DOHH2 (cell line): ENCODE measurements at regions not wholly inside any gene's neighbourhood (a gene's known extent, or its start where the extent isn't known, plus 50 kb on each side); places are given as distances from the start of the nearest gene placed in this dataset.

Experiments used
- H3F3A ChIP-seq: fragments of 200-600 bp; sonication (generic), shearing (Covaris generic); 2 replicates; pipeline ENCODE4 v1.6.0; 2016; ENCODE audit warnings: antibody characterized with exemption, mild to moderate bottlenecking; ENCODE audit not compliant: control insufficient read depth, insufficient read depth
- H3K27ac ChIP-seq: fragments of 200-600 bp; sonication (generic); 2 replicates; pipeline ENCODE4 v1.5.1; 2014; ENCODE audit warnings: low read depth, mild to moderate bottlenecking, low read length, moderate library complexity
- H3K27me3 ChIP-seq: fragments of 200-600 bp; sonication (generic); 2 replicates; pipeline ENCODE4 v1.6.1; 2014; ENCODE audit warnings: mild to moderate bottlenecking, low read length, mixed read lengths; ENCODE audit not compliant: control insufficient read depth
- H3K36me3 ChIP-seq: fragments of 200-600 bp; sonication (generic); 2 replicates; pipeline ENCODE4 v1.6.1; 2014; ENCODE audit warnings: mild to moderate bottlenecking, low read length, moderate library complexity, mixed read lengths; ENCODE audit not compliant: control insufficient read depth
- H3K4me1 ChIP-seq: fragments of 200-600 bp; sonication (generic); 2 replicates; pipeline ENCODE4 v1.6.1; 2014; ENCODE audit warnings: mild to moderate bottlenecking, low read length, mixed read lengths; ENCODE audit not compliant: control insufficient read depth
- H3K4me2 ChIP-seq: fragments of 200-600 bp; sonication (generic); 2 replicates; pipeline ENCODE4 v1.6.0; 2014; ENCODE audit warnings: mild to moderate bottlenecking, low read length, moderate library complexity
- H3K4me3 ChIP-seq: fragments of 200-600 bp; sonication (generic); 2 replicates; pipeline ENCODE4 v1.5.1; 2014; ENCODE audit warnings: mild to moderate bottlenecking, low read length, mixed read lengths
- H3K79me2 ChIP-seq: fragments of 200-600 bp; sonication (generic); 2 replicates; pipeline ENCODE4 v1.6.1; 2014; ENCODE audit warnings: mild to moderate bottlenecking, low read length, mixed read lengths; ENCODE audit not compliant: control insufficient read depth
- H3K9me2 ChIP-seq: fragments of 200-600 bp; sonication (generic); replicated peaks from 2 replicates; pipeline ENCODE4 v1.6.1; 2014; ENCODE audit warnings: mild to moderate bottlenecking, low read length, mixed read lengths; ENCODE audit not compliant: control insufficient read depth
- H3K9me3 ChIP-seq: fragments of 200-600 bp; sonication (generic); 2 replicates; pipeline ENCODE4 v1.6.1; 2014; ENCODE audit warnings: antibody characterized with exemption, low read length, mixed read lengths; ENCODE audit not compliant: control insufficient read depth, insufficient read depth
- H4K20me1 ChIP-seq: fragments of 200-600 bp; sonication (generic); 2 replicates; pipeline ENCODE4 v1.6.0; 2014; ENCODE audit warnings: low read depth, mild to moderate bottlenecking, antibody characterized with exemption, low read length, moderate library complexity; ENCODE audit not compliant: control insufficient read depth, insufficient read depth
- CTCF ChIP-seq: fragments of 200-600 bp; sonication (generic); IDR thresholded peaks from one replicate; pipeline ENCODE4 v1.5.1; 2014; ENCODE audit warnings: antibody characterized with exemption, mild to moderate bottlenecking, low read depth, low read length; ENCODE audit not compliant: poor library complexity, severe bottlenecking
- EZH2phosphoT487 ChIP-seq: fragments of 200-600 bp; sonication (generic); IDR thresholded peaks from 2 replicates; pipeline ENCODE4 v1.6.1; 2017; ENCODE audit warnings: borderline replicate concordance, mild to moderate bottlenecking, antibody characterized with exemption, low read length, moderate library complexity, mixed read lengths

- no peak for TF ChIP-seq CTCF
- TF ChIP-seq EZH2phosphoT487: no peak
- Histone ChIP-seq H3K9me3 (no peaks in the 10 kb centered on the region), H3K79me2 (no peaks in the 10 kb centered on the region), H3K4me1 (no peaks in the 10 kb centered on the region), H3K27me3 (no peaks in the 10 kb centered on the region), H3K4me2 (no peak overlapping the region), H4K20me1 (no peaks in the 10 kb centered on the region), H3K9me2 (no peaks in the 10 kb centered on the region), H3K36me3 (no peaks in the 10 kb centered on the region), H3F3A (no peaks in the 10 kb centered on the region), H3K27ac (no peak overlapping the region), H3K4me3 (no peak overlapping the region)
Observed at GRCh38 chr3:135646873-135647272, 318.7 kb upstream of the PPP2R3A start.

GRCh38 chr3:135649361-135649760 is 316.2 kb upstream of the PPP2R3A start:
- TF ChIP-seq EZH2phosphoT487 (no peak), CTCF (no peak)
- Histone ChIP-seq H3K36me3 (no peaks in the 10 kb centered on the region), H4K20me1 (no peaks in the 10 kb centered on the region), H3K27ac (no peak overlapping the region), H3K27me3 (no peaks in the 10 kb centered on the region), H3K9me3 (no peaks in the 10 kb centered on the region), H3K4me1 (no peaks in the 10 kb centered on the region), H3F3A (no peaks in the 10 kb centered on the region), H3K4me2 (no peak overlapping the region), H3K79me2 (no peaks in the 10 kb centered on the region), H3K4me3 (no peak overlapping the region), H3K9me2 (no peaks in the 10 kb centered on the region)

GRCh38 chr3:135650309-135650708 is 315.2 kb upstream of the PPP2R3A start:
- Histone ChIP-seq H3K27me3 (no peaks in the 10 kb centered on the region), H3K9me2 (no peaks in the 10 kb centered on the region), H3K4me1 (no peaks in the 10 kb centered on the region), H3K79me2 (no peaks in the 10 kb centered on the region), H4K20me1 (no peaks in the 10 kb centered on the region), H3K4me2 (no peak overlapping the region), H3K4me3 (no peak overlapping the region), H3F3A (no peaks in the 10 kb centered on the region), H3K27ac (no peak overlapping the region), H3K36me3 (no peaks in the 10 kb centered on the region), H3K9me3 (no peaks in the 10 kb centered on the region)
- TF ChIP-seq EZH2phosphoT487: no peak
- TF ChIP-seq CTCF: no peak

DNA sequence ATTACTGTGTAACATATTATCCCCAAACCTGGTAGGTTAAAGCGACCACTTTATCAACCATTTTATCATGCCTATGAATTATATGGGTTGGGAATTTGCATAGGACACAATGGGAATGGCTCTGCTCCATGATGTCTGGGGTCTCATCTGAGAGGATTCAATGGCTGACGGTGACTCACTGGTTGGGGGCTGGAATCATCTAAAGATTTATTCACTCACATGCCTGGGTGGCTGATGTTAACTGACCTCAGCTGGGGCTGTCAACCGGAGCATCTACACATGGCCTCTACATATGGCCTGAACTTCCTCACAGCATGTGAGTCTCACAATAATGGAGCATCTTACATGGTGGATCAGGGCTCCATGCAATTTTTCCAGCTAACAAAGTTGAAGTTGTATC is 313.1 kb upstream of the PPP2R3A start:
- no peaks in the 10 kb centered on the region for H4K20me1 ChIP-seq
- H3K4me1 ChIP-seq: no peaks in the 10 kb centered on the region
- H3K4me2 ChIP-seq: no peak overlapping the region
- H3K9me2 ChIP-seq: no peaks in the 10 kb centered on the region
- H3K27me3 ChIP-seq: no peaks in the 10 kb centered on the region
- H3K27ac ChIP-seq: no peak overlapping the region
- H3K9me3 ChIP-seq: no peaks in the 10 kb centered on the region
- no peaks in the 10 kb centered on the region for H3K79me2 ChIP-seq
- H3F3A ChIP-seq: no peaks in the 10 kb centered on the region
- H3K4me3 ChIP-seq: no peak overlapping the region
- TF ChIP-seq CTCF (no peak), EZH2phosphoT487 (no peak)
- H3K36me3 ChIP-seq: no peaks in the 10 kb centered on the region
